HEK293 (cell line): ENCODE measurements at regions not wholly inside any gene's neighbourhood (a gene's known extent, or its start where the extent isn't known, plus 50 kb on each side); places are given as distances from the start of the nearest gene placed in this dataset.

Experiments used
- ATF2 ChIP-seq: fragments of 450-650 bp; formaldehyde crosslinking; IDR thresholded peaks from 2 replicates; pipeline ENCODE4 v1.5.1; 2016; ENCODE audit warnings: missing biosample characterization, missing genetic modification characterization, low read depth
- CTCF ChIP-seq: fragments of 450-650 bp; formaldehyde crosslinking; IDR thresholded peaks from 2 replicates; pipeline ENCODE4 v1.5.1; 2016; ENCODE audit warnings: missing biosample characterization, missing genetic modification characterization
- EGR2 ChIP-seq: fragments of 450-650 bp; formaldehyde crosslinking; IDR thresholded peaks from 2 replicates; pipeline ENCODE4 v1.5.1; 2016; ENCODE audit warnings: low read depth, missing biosample characterization, missing genetic modification characterization
- HIC1 ChIP-seq: fragments of 450-650 bp; formaldehyde crosslinking; IDR thresholded peaks from 2 replicates; pipeline ENCODE4 v1.5.1; 2016; ENCODE audit warnings: missing biosample characterization, missing genetic modification characterization
- KLF9 ChIP-seq: fragments of 450-650 bp; formaldehyde crosslinking; IDR thresholded peaks from 2 replicates; pipeline ENCODE4 v1.5.1; 2016; ENCODE audit warnings: missing biosample characterization, missing genetic modification characterization, low read depth
- YY1 ChIP-seq: fragments of 450-650 bp; formaldehyde crosslinking; IDR thresholded peaks from 2 replicates; pipeline ENCODE4 v1.5.1; 2018; ENCODE audit warnings: missing biosample characterization, missing genetic modification characterization
- ZBTB49 ChIP-seq: fragments of 450-650 bp; formaldehyde crosslinking; IDR thresholded peaks from 2 replicates; pipeline ENCODE4 v1.5.1; 2016; ENCODE audit warnings: missing biosample characterization, missing genetic modification characterization, low read depth
- ZNF561 ChIP-seq: fragments of 450-650 bp; IDR thresholded peaks from 2 replicates; pipeline ENCODE4 v1.5.1; 2018; ENCODE audit warnings: missing biosample characterization, missing genetic modification characterization, borderline replicate concordance
- TF ChIP-seq, protein P1 (sequence below): fragments of 450-650 bp; formaldehyde crosslinking; IDR thresholded peaks from 2 replicates; pipeline ENCODE4 v1.5.1; 2017; ENCODE audit warnings: missing biosample characterization, missing genetic modification characterization

GRCh38 chr5:116795189-116795588 lies 220.6 kb upstream of the SEMA6A start:
- TF ChIP-seq CTCF (tag by site-specific recombination) (no peak), YY1 (tag by site-specific recombination) (no peak), ATF2 (tag by site-specific recombination) (no peak), ZBTB49 (tag by site-specific recombination) (no peak), EGR2 (tag by site-specific recombination) (no peak), HIC1 (tag by site-specific recombination) (no peak), ZNF561 (no peak), KLF9 (tag by site-specific recombination) (no peak)
- TF ChIP-seq, protein P1, sequence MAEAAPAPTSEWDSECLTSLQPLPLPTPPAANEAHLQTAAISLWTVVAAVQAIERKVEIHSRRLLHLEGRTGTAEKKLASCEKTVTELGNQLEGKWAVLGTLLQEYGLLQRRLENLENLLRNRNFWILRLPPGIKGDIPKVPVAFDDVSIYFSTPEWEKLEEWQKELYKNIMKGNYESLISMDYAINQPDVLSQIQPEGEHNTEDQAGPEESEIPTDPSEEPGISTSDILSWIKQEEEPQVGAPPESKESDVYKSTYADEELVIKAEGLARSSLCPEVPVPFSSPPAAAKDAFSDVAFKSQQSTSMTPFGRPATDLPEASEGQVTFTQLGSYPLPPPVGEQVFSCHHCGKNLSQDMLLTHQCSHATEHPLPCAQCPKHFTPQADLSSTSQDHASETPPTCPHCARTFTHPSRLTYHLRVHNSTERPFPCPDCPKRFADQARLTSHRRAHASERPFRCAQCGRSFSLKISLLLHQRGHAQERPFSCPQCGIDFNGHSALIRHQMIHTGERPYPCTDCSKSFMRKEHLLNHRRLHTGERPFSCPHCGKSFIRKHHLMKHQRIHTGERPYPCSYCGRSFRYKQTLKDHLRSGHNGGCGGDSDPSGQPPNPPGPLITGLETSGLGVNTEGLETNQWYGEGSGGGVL (tag by site-specific recombination): no peak
